H1 (cell line): ENCODE measurements at regions not wholly inside any gene's neighbourhood (a gene's known extent, or its start where the extent isn't known, plus 50 kb on each side); places are given as distances from the start of the nearest gene placed in this dataset.

Source experiments
- CHD7 ChIP-seq: fragments of 300-600 bp; sonication (generic); IDR thresholded peaks from 2 replicates; pipeline ENCODE4 v1.7.1; 2012; ENCODE audit warnings: low read length, moderate library complexity, mild to moderate bottlenecking, inconsistent platforms; ENCODE audit not compliant: insufficient replicate concordance

GRCh38 chr12:90339837-90340236 lies 615.1 kb downstream of the CCER1 start (continued):
- TF ChIP-seq CHD7 = no peak
- TF ChIP-seq, all 59 proteins: peak for 0
